Muscle layer of colon (tissue), 2 donors: ENCODE measurements at regions not wholly inside any gene's neighbourhood (a gene's known extent, or its start where the extent isn't known, plus 50 kb on each side); places are given as distances from the start of the nearest gene placed in this dataset.
"Not testable (repeated sequence)": the region's sequence is repeated elsewhere in the genome, so short reads cannot be mapped to it uniquely, and the experiment has no call there.

Source experiments
- H3K27ac ChIP-seq: one replicate; pipeline ENCODE4 v1.7.0; 2013; ENCODE audit warnings: low read depth, mild to moderate bottlenecking, low read length, moderate library complexity
- H3K27me3 ChIP-seq, 2 donors: one replicate each; pipeline ENCODE4 v1.7.0; 2013; ENCODE audit warnings: low read length in 2 of 2, mild to moderate bottlenecking in 2 of 2; ENCODE audit not compliant: insufficient read depth in 2 of 2, control insufficient read depth in 1 of 2
- H3K36me3 ChIP-seq: one replicate; pipeline ENCODE4 v1.7.0; 2013; ENCODE audit warnings: mild to moderate bottlenecking, low read length; ENCODE audit not compliant: insufficient read depth
- H3K4me1 ChIP-seq: one replicate; pipeline ENCODE4 v1.7.0; 2013; ENCODE audit warnings: mild to moderate bottlenecking, low read length; ENCODE audit not compliant: insufficient read depth
- H3K4me3 ChIP-seq, 2 donors: one replicate each; pipeline ENCODE4 v1.7.0; 2013; ENCODE audit warnings: low read length in 2 of 2, low read depth in 1 of 2, mild to moderate bottlenecking in 1 of 2, moderate library complexity in 1 of 2
- H3K9ac ChIP-seq: one replicate; pipeline ENCODE4 v1.7.0; 2013; ENCODE audit warnings: low read length
- H3K9me3 ChIP-seq: one replicate; pipeline ENCODE4 v1.7.0; 2013; ENCODE audit warnings: mild to moderate bottlenecking, low read length
- donor health status: abdominal sarcoma.
- donor health status: Adenocarcinoma of cecum.

GRCh38 chr15:77944002-77944867 is 133.3 kb downstream of the TBC1D2B start:
- peak overlapping the region; percentile 61 for H3K27ac ChIP-seq
- no peak overlapping the region for H3K9ac ChIP-seq
- H3K27me3 ChIP-seq: no peaks in the 10 kb centered on the region
- H3K36me3 ChIP-seq: no peaks in the 10 kb centered on the region
- peak overlapping the region; percentile 36 to 55 for H3K4me3 ChIP-seq
- no peaks in the 10 kb centered on the region for H3K9me3 ChIP-seq
- H3K4me1 ChIP-seq: peaks cover 6% of the 10 kb centered on the region

GRCh38 chr15:77942611-77943211 is 134.8 kb downstream of the TBC1D2B start:
- Histone ChIP-seq H3K27me3 (no peaks in the 10 kb centered on the region), H3K9ac (no peak overlapping the region), H3K4me3 (no peak overlapping the region), H3K36me3 (no peaks in the 10 kb centered on the region), H3K9me3 (no peaks in the 10 kb centered on the region), H3K4me1 (peaks cover 6% of the 10 kb centered on the region), H3K27ac (no peak overlapping the region)

DNA sequence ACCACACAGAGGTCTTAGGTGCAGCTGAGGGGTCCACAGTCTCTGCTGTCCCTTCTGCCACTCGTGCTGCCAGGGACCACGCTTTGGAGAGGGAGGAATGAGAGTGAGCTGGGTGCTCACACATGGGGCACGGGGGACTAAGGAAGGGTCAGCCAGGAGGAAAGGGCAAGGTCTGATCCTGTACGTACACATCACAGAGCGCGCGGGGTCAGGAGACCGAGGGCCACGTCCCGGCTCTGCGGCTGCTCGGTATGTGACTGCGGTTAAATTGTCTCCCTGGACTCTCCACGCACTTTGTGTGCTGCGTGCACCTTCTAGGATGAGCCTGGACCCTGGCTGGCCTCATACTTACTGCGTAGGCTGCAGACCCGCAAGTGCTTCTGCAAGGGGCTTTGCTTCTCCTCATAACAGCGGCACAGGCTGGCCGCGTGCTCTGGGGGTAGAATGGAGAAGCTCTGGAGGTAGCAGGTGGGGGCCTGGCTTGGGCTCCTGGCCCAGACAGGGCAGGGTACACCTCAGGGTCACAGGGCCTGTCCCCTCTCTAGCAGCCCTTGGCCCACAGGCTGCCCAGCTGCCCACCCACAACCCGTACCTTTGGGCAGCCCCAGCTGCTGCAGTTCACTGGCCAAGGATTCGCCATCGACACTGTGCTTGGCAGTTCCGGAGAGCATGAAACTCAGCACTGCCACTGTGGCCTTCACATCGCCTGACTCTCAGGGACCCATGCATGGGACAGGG is 136.3 kb downstream of the TBC1D2B start:
- H3K27ac ChIP-seq, H3K27me3 ChIP-seq, H3K4me3 ChIP-seq, H3K4me1 ChIP-seq, H3K36me3 ChIP-seq, H3K9ac ChIP-seq, H3K9me3 ChIP-seq: not testable (repeated sequence)

DNA sequence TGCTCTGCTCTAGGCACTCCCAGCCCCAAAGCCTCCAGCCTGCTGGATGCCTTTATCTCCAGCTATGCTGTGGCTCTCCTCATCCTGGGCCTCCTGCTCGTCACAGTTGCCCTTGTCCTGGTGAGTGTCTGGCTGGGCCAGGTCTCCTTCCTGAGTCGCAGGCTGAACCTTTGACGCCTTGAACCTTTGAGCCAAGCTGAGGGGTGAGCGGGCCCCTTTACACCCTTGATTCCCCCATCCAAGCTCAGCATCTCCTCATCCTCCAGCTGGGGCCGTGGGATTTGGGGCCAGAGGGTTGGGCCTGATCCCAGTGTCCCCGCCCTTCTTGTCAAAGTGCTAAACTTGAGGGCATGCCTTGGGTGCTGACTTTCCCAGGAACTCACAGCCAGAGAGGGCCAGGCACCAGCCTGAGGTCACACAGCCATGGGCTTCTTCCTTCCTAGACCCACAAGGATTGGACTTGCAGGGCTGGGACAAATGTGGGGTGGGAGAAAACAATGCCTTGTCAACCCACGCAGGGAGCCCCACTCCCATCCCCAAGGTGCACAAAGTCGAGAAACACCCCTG is 137.0 kb downstream of the TBC1D2B start:
- H3K4me3 ChIP-seq: no peak overlapping the region
- H3K27ac ChIP-seq: no peak overlapping the region
- peaks cover 6% of the 10 kb centered on the region for H3K4me1 ChIP-seq
- no peaks in the 10 kb centered on the region for H3K36me3 ChIP-seq
- H3K9ac ChIP-seq: no peak overlapping the region
- H3K27me3 ChIP-seq: no peaks in the 10 kb centered on the region
- H3K9me3 ChIP-seq: no peaks in the 10 kb centered on the region

GRCh38 chr15:77939851-77940250 is 137.7 kb downstream of the TBC1D2B start:
- H3K36me3 ChIP-seq: no peaks in the 10 kb centered on the region
- no peak overlapping the region for H3K4me3 ChIP-seq
- H3K27me3 ChIP-seq: no peaks in the 10 kb centered on the region
- H3K27ac ChIP-seq: no peak overlapping the region
- peaks cover 1% of the 10 kb centered on the region for H3K4me1 ChIP-seq
- no peaks in the 10 kb centered on the region for H3K9me3 ChIP-seq
- no peak overlapping the region for H3K9ac ChIP-seq

- not testable (repeated sequence) for H3K9ac ChIP-seq, H3K27ac ChIP-seq, H3K4me3 ChIP-seq
Measured at GRCh38 chr15:77939026-77939425, 138.5 kb downstream of the TBC1D2B start.

DNA sequence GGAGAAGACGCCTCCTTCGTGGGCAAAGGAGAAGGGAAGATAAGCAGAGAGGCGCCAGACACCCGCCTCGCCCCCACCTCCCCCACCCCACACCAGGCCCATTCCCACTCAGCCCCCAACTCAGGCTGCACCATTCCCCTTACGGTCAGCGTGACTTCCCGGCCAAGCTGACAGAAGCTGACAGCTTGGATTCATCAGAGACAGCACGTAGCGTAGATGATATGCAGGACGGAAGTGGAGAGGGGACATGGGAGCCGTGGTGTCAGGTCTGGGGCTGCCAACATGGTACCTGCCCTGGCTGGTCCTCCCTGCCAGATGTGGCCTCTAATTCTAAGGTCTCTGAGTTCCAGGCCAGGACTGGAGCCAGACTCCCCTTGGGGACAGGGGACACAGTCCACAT is 139.0 kb downstream of the TBC1D2B start:
- H3K27ac ChIP-seq, H3K9me3 ChIP-seq, H3K36me3 ChIP-seq, H3K4me3 ChIP-seq, H3K4me1 ChIP-seq, H3K27me3 ChIP-seq, H3K9ac ChIP-seq: not testable (repeated sequence)

More at GRCh38 chr15:77939026-77939425, 138.5 kb downstream of the TBC1D2B start:
- H3K4me1 ChIP-seq, H3K9me3 ChIP-seq, H3K36me3 ChIP-seq, H3K27me3 ChIP-seq: not testable (repeated sequence)

GRCh38 chr15:77936567-77936966 is 140.9 kb downstream of the TBC1D2B start:
- not testable (repeated sequence) for H3K4me3 ChIP-seq, H3K27ac ChIP-seq, H3K9ac ChIP-seq, H3K27me3 ChIP-seq, H3K9me3 ChIP-seq, H3K36me3 ChIP-seq, H3K4me1 ChIP-seq

GRCh38 chr15:77934516-77934915 is 143.0 kb downstream of the TBC1D2B start:
- H3K9ac ChIP-seq, H3K4me1 ChIP-seq, H3K27ac ChIP-seq, H3K36me3 ChIP-seq, H3K27me3 ChIP-seq, H3K9me3 ChIP-seq, H3K4me3 ChIP-seq: not testable (repeated sequence)

- H3K27ac ChIP-seq, H3K36me3 ChIP-seq, H3K4me3 ChIP-seq, H3K27me3 ChIP-seq, H3K9me3 ChIP-seq, H3K4me1 ChIP-seq, H3K9ac ChIP-seq: not testable (repeated sequence)
Measured at GRCh38 chr15:77930907-77931306, 146.6 kb downstream of the TBC1D2B start.

- not testable (repeated sequence) for H3K4me3 ChIP-seq, H3K9me3 ChIP-seq, H3K9ac ChIP-seq, H3K36me3 ChIP-seq, H3K27me3 ChIP-seq, H3K27ac ChIP-seq, H3K4me1 ChIP-seq
Measured at GRCh38 chr15:77930490-77930889, 147.0 kb downstream of the TBC1D2B start.
